Skeletal muscle tissue (tissue), 3 donors: ENCODE measurements at regions not wholly inside any gene's neighbourhood (a gene's known extent, or its start where the extent isn't known, plus 50 kb on each side); places are given as distances from the start of the nearest gene placed in this dataset.
"Not testable (repeated sequence)": the region's sequence is repeated elsewhere in the genome, so short reads cannot be mapped to it uniquely, and the experiment has no call there.

Experiments
- H3K27ac ChIP-seq: one replicate; pipeline ENCODE4 v1.7.0; 2013; ENCODE audit warnings: mild to moderate bottlenecking, low read depth, low read length, inconsistent platforms
- H3K27me3 ChIP-seq, 3 donors: one replicate each; pipeline ENCODE4 v1.7.0; 2013; ENCODE audit warnings: low read length in 3 of 3; ENCODE audit not compliant: control insufficient read depth in 3 of 3, insufficient read depth in 3 of 3
- H3K36me3 ChIP-seq, 3 donors: one replicate each; pipeline ENCODE4 v1.7.0; 2013; ENCODE audit warnings: low read length in 3 of 3; ENCODE audit not compliant: control insufficient read depth in 3 of 3, insufficient read depth in 3 of 3
- H3K4me1 ChIP-seq, 3 donors: one replicate each; pipeline ENCODE4 v1.7.0; 2013; ENCODE audit warnings: low read length in 3 of 3, mild to moderate bottlenecking in 3 of 3; ENCODE audit not compliant: control insufficient read depth in 3 of 3, insufficient read depth in 3 of 3
- H3K4me3 ChIP-seq, 3 donors: one replicate each; pipeline ENCODE4 v1.7.0; 2013; ENCODE audit warnings: low read length in 3 of 3
- H3K9ac ChIP-seq, 3 donors: one replicate each; pipeline ENCODE4 v1.7.0; 2013; ENCODE audit warnings: low read length in 3 of 3, mild to moderate bottlenecking in 3 of 3, moderate library complexity in 2 of 3, low read depth in 1 of 3
- H3K9me3 ChIP-seq, 3 donors: one replicate each; pipeline ENCODE4 v1.7.0; 2013; ENCODE audit warnings: low read length in 3 of 3; ENCODE audit not compliant: control insufficient read depth in 3 of 3
- donor health status: Osteomylitis.

DNA sequence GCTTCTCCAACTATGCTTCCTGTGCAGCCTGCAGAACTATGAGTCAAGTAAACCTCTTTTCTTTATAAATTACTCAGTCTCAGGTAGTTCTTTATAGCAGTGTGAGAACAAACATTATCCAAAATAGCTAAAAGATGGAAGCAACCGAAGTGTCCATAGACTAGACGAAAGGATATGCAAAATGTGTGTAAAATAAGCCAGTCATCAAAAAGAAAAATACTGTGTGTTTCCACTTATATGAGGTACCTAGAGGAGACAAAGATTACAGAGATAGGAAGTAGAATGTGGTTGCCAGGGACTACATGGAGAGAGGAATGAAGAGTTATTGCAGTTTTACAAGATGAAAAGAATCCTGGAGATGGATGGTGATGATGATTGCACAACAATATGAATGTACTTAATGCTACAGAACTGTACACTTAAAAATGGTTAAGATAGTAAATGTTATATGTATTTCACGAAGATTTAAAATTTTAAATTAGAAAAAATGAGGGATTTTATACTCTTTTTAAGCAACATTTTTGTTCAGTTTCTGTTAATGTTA is 99.3 kb upstream of the FN1 start:
- no peak overlapping the region for H3K9ac ChIP-seq
- no peaks in the 10 kb centered on the region for H3K27me3 ChIP-seq
- H3K4me1 ChIP-seq = no peaks in the 10 kb centered on the region
- H3K27ac ChIP-seq = no peak overlapping the region
- no peaks in the 10 kb centered on the region for H3K36me3 ChIP-seq
- no peaks in the 10 kb centered on the region for H3K9me3 ChIP-seq
- H3K4me3 ChIP-seq = no peak overlapping the region

DNA sequence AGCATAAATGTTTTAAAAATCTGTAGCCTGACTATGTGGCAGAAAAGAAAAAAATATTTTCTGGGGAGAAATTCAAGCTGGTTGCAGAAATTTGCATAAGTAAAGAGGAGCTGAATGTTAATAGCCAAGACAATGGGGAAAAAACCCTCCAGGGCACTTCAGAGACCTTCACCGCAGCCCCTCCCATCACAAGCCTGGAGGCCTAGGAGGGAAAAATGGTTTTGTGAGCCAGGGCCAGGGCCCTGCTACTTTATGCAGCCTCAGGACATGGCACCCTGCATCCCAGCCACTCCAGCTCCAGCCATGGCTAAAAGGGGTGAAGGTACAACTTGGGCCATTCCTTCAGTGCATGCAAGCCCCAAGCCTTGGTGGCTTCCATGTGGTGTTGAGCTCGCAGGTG is 97.8 kb upstream of the FN1 start:
- H3K27me3 ChIP-seq, H3K36me3 ChIP-seq, H3K4me1 ChIP-seq, H3K9ac ChIP-seq, H3K9me3 ChIP-seq, H3K27ac ChIP-seq, H3K4me3 ChIP-seq: not testable (repeated sequence)

DNA sequence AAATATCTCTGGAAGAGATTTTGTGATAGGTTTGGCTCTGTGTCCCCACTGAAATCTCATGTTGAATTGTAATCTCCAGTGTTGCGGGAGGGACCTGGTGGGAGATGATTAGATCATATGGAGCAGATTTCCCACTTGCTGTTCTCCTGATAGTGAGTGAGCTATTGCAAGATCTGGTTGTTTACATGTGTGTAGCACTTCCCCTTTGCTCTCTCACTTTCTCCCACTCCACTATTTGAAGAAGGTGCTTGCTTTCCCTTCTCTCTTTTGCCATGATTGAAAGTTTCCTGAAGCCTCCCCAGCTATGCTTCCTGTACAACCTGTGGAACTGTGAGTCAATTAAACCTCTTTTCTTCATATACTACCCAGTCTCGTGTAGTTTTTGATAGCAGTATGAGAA is 97.0 kb upstream of the FN1 start:
- no peaks in the 10 kb centered on the region for H3K27me3 ChIP-seq
- no peak overlapping the region for H3K4me3 ChIP-seq
- H3K9ac ChIP-seq = no peak overlapping the region
- no peak overlapping the region for H3K27ac ChIP-seq
- H3K9me3 ChIP-seq = no peaks in the 10 kb centered on the region
- H3K4me1 ChIP-seq = no peaks in the 10 kb centered on the region
- H3K36me3 ChIP-seq = no peaks in the 10 kb centered on the region

GRCh38 chr2:215531284-215531683 is 95.4 kb upstream of the FN1 start:
- no peak overlapping the region for H3K9ac ChIP-seq

DNA sequence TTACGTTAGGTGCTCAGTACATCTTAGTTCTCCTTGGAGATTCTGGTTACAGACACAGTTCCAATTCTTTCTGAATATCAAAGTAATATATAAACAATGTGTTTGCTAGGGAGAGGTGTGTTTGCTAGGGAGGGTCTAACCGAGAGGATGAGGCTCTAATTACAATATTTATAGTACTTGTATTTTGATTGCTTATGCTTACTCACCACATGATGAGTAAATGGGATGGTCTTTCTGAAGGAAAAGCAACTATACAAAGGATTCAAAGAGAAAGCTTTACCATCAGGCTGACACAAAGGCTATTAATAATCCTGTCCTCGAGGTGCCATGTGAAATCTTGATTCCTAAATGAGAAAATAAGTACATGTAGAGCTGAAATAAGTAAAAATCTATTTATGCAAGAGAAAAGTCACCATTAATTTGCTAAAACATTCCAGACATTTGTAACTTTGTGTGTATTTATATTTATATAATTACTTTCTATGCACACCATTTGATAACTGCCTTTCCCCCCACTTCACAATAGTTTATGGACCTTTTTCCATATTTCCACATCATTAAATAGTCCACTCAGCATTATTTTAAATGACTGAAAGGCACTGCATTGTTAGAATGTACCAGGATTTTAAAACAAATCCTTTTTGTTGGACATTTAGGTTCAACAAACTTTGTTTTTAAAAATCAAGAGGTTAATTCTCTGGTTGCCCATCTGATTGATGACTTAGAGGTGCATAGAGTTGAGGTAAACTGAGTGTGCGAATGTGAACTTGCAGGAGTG is 94.5 kb upstream of the FN1 start:
- no peak overlapping the region for H3K4me3 ChIP-seq
- H3K27me3 ChIP-seq = no peaks in the 10 kb centered on the region
- no peaks in the 10 kb centered on the region for H3K36me3 ChIP-seq
- no peak overlapping the region for H3K27ac ChIP-seq
- H3K9me3 ChIP-seq = no peaks in the 10 kb centered on the region
- no peaks in the 10 kb centered on the region for H3K4me1 ChIP-seq
- no peak overlapping the region for H3K9ac ChIP-seq

More at GRCh38 chr2:215531284-215531683, 95.4 kb upstream of the FN1 start:
- Histone ChIP-seq H3K4me1 (no peaks in the 10 kb centered on the region), H3K36me3 (no peaks in the 10 kb centered on the region), H3K9me3 (no peaks in the 10 kb centered on the region), H3K4me3 (no peak overlapping the region), H3K27me3 (no peaks in the 10 kb centered on the region), H3K27ac (no peak overlapping the region)

GRCh38 chr2:215529271-215529670 is 93.4 kb upstream of the FN1 start:
- Histone ChIP-seq H3K9ac (no peak overlapping the region), H3K27ac (no peak overlapping the region), H3K9me3 (no peaks in the 10 kb centered on the region), H3K36me3 (no peaks in the 10 kb centered on the region), H3K4me1 (no peaks in the 10 kb centered on the region), H3K27me3 (no peaks in the 10 kb centered on the region), H3K4me3 (no peak overlapping the region)

GRCh38 chr2:215528555-215528954 is 92.7 kb upstream of the FN1 start:
- no peaks in the 10 kb centered on the region for H3K4me1 ChIP-seq
- no peak overlapping the region for H3K4me3 ChIP-seq
- H3K27me3 ChIP-seq = no peaks in the 10 kb centered on the region
- H3K9ac ChIP-seq = no peak overlapping the region
- no peaks in the 10 kb centered on the region for H3K36me3 ChIP-seq
- H3K27ac ChIP-seq = no peak overlapping the region
- no peaks in the 10 kb centered on the region for H3K9me3 ChIP-seq

- Histone ChIP-seq H3K27ac (no peak overlapping the region), H3K4me3 (no peak overlapping the region), H3K9me3 (no peaks in the 10 kb centered on the region), H3K36me3 (no peaks in the 10 kb centered on the region), H3K27me3 (no peaks in the 10 kb centered on the region), H3K9ac (no peak overlapping the region), H3K4me1 (no peaks in the 10 kb centered on the region)
Measured at GRCh38 chr2:215527736-215528135, 91.9 kb upstream of the FN1 start.

DNA sequence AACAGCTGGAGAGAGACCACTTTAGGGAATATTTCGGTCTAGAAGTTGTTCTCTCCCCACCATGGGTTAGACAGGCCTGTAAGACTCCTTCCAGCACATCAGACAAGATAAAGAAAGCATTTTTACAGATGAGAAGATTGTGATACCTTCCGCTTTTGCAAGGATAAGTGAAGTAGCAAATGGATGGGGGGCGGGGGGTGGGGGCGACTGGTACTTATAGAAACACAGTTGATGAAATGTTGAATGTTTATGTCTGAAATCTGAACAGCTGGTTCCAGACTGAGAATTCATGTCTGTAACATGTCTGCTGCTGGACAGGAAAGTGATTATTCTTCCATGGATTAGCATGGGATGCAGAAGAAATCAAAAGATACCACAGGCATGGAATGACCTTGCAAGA is 90.5 kb upstream of the FN1 start:
- H3K36me3 ChIP-seq = no peaks in the 10 kb centered on the region
- H3K27me3 ChIP-seq = no peaks in the 10 kb centered on the region
- H3K9me3 ChIP-seq = no peaks in the 10 kb centered on the region
- no peaks in the 10 kb centered on the region for H3K4me1 ChIP-seq
- no peak overlapping the region for H3K9ac ChIP-seq
- H3K27ac ChIP-seq = no peak overlapping the region
- H3K4me3 ChIP-seq = no peak overlapping the region

GRCh38 chr2:215522237-215522636 is 86.4 kb upstream of the FN1 start:
- H3K9ac ChIP-seq = no peak overlapping the region
- H3K9me3 ChIP-seq = no peaks in the 10 kb centered on the region
- H3K27me3 ChIP-seq = no peaks in the 10 kb centered on the region
- H3K4me3 ChIP-seq = no peak overlapping the region
- no peaks in the 10 kb centered on the region for H3K4me1 ChIP-seq
- H3K27ac ChIP-seq = no peak overlapping the region
- H3K36me3 ChIP-seq = no peaks in the 10 kb centered on the region
